Breast epithelium (tissue), 4 donors: ENCODE measurements at regions not wholly inside any gene's neighbourhood (a gene's known extent, or its start where the extent isn't known, plus 50 kb on each side); places are given as distances from the start of the nearest gene placed in this dataset.

Experiments used
- DNase-seq, 2 donors: peaks; one replicate each; pipeline ENCODE4 v3.0.0-alpha.2; 2019; ENCODE audit warnings: low spot score in 2 of 2
- H3K27ac ChIP-seq, 2 donors: fragments of 200-600 bp; sonication (generic) in 1 of 2; one replicate each; pipeline ENCODE4 v1.5.1; 2016 to 2019; ENCODE audit warnings: mild to moderate bottlenecking in 1 of 2
- H3K27me3 ChIP-seq, 2 donors: fragments of 200-600 bp; sonication (generic) in 1 of 2; one replicate each; pipeline versions ENCODE4 v1.5.1 to v1.6.0; 2017 to 2019; ENCODE audit warnings: control low read depth in 1 of 2, mild to moderate bottlenecking in 1 of 2
- H3K36me3 ChIP-seq: fragments of 200-600 bp; one replicate; pipeline ENCODE4 v1.5.1; 2019
- H3K4me1 ChIP-seq, 2 donors: fragments of 200-600 bp; sonication (generic); one replicate each; pipeline ENCODE4 v1.5.1; 2016 to 2019; ENCODE audit warnings: control low read depth in 1 of 2
- H3K4me3 ChIP-seq, 3 donors: fragments of 200-600 bp; sonication (generic); 1 replicate in 2 of 3; 2 replicates in 1 of 3; pipeline ENCODE4 v1.5.1; 2016 to 2019; ENCODE audit warnings: mild to moderate bottlenecking in 3 of 3, moderate library complexity in 2 of 3
- H3K9me3 ChIP-seq, 2 donors: fragments of 200-600 bp; sonication (generic) in 1 of 2; one replicate each; pipeline ENCODE4 v1.5.1; 2016 to 2019; ENCODE audit warnings: control low read depth in 1 of 2
- POLR2A ChIP-seq: fragments of 450-650 bp; IDR thresholded peaks from one replicate; pipeline ENCODE4 v1.6.1; 2016; ENCODE audit warnings: antibody characterized with exemption, mild to moderate bottlenecking, moderate library complexity
- POLR2AphosphoS5 ChIP-seq, 3 donors: sonication (generic); formaldehyde crosslinking; IDR thresholded peaks; one replicate each; pipeline ENCODE4 v1.6.1; 2017; ENCODE audit warnings: antibody characterized with exemption in 3 of 3
- intact Hi-C: fragments of 100-400 bp; cut with DNase I; formaldehyde crosslinking; loops from one replicate; pipeline ENCODE4 v1.15.1; 2023; ENCODE audit warnings: low total_unique reads
- TF ChIP-seq, protein P1 (sequence below), 3 donors: fragments of 450-650 bp; IDR thresholded peaks; one replicate each; pipeline ENCODE4 v1.5.1; 2016 to 2017; ENCODE audit warnings: antibody characterized with exemption in 3 of 3, mild to moderate bottlenecking in 3 of 3, moderate library complexity in 3 of 3

DNA sequence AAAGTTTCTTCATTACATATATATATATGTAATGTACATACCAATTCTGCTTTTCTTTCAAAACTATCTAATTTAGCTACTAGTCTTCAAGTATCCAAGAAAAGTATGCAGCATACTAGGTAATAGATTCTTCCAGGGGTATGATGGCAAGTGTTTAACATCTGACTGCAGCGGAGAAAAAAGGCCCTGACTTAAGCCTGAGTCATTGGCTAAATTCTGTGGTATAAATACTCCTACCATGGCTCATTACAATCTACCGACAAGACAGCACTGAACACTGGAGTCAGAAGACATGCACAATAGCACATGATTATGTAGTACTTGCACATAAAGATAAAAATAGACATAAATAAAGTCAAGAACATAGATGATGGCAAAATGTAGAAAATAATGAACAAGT is 439.9 kb downstream of the BRINP1 start:
- DNase-seq: no peak
- Histone ChIP-seq H3K4me1 (no peaks in the 10 kb centered on the region), H3K27ac (no peak overlapping the region), H3K4me3 (no peak overlapping the region), H3K36me3 (no peaks in the 10 kb centered on the region), H3K9me3 (no peaks in the 10 kb centered on the region), H3K27me3 (no peaks in the 10 kb centered on the region)
- TF ChIP-seq, protein P1, sequence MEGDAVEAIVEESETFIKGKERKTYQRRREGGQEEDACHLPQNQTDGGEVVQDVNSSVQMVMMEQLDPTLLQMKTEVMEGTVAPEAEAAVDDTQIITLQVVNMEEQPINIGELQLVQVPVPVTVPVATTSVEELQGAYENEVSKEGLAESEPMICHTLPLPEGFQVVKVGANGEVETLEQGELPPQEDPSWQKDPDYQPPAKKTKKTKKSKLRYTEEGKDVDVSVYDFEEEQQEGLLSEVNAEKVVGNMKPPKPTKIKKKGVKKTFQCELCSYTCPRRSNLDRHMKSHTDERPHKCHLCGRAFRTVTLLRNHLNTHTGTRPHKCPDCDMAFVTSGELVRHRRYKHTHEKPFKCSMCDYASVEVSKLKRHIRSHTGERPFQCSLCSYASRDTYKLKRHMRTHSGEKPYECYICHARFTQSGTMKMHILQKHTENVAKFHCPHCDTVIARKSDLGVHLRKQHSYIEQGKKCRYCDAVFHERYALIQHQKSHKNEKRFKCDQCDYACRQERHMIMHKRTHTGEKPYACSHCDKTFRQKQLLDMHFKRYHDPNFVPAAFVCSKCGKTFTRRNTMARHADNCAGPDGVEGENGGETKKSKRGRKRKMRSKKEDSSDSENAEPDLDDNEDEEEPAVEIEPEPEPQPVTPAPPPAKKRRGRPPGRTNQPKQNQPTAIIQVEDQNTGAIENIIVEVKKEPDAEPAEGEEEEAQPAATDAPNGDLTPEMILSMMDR (IDR thresholded peaks at IDR 0.05): no peak
- TF ChIP-seq POLR2AphosphoS5 (IDR thresholded peaks at IDR 0.05) (no peak), POLR2A (no peak)
- intact Hi-C loops: no loop called here

DNA sequence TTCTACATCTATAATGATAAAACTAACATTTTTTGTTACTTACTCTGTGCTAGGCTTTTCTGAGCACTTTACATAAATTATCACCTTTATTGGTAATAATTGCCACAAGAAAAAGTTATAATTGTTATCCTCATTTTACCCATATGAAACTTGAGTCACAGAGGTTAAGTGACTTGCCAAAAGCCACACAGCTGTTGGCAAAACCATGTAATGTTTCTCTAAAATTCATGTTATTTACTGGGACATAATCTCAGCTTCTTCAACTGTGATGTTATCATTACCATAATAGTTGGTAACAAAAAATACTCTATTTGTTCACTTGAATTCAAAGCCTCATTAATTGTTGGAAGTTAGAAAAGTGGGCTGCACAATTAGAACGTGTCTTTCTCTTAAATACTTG is 437.3 kb downstream of the BRINP1 start:
- intact Hi-C loops: no loop called here
- no peak overlapping the region for H3K27ac ChIP-seq
- H3K9me3 ChIP-seq: no peaks in the 10 kb centered on the region
- no peaks in the 10 kb centered on the region for H3K27me3 ChIP-seq
- no peaks in the 10 kb centered on the region for H3K36me3 ChIP-seq
- DNase-seq: no peak
- H3K4me3 ChIP-seq: no peak overlapping the region
- no peak for TF ChIP-seq POLR2A
- H3K4me1 ChIP-seq: no peaks in the 10 kb centered on the region

DNA sequence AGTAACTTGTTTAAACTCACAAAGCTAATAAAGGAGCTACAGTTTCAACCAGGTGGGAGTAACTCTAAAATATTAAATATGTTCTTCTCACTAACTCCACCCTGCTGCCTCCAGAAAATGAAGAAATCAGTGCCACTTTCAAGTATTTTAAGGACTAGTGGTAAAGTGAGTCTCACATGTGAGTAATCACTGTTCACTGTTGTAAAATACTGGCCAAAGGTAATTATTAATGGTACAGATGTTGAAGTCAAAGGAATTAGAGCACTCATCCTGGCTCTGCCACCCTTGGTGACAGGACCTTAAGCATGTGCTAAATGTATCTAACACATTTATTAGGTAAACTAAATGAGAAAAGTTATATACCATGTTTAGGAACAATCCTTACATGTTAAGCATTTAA is 430.7 kb downstream of the BRINP1 start:
- H3K9me3 ChIP-seq: no peaks in the 10 kb centered on the region
- no peak for TF ChIP-seq POLR2AphosphoS5 (IDR thresholded peaks at IDR 0.05)
- TF ChIP-seq POLR2A: no peak
- TF ChIP-seq, protein P1 (IDR thresholded peaks at IDR 0.05): no peak
- no peak for DNase-seq
- no peak overlapping the region for H3K27ac ChIP-seq
- H3K4me1 ChIP-seq: no peaks in the 10 kb centered on the region
- no peak overlapping the region for H3K4me3 ChIP-seq
- H3K36me3 ChIP-seq: no peaks in the 10 kb centered on the region
- intact Hi-C loops: no loop called here
- no peaks in the 10 kb centered on the region for H3K27me3 ChIP-seq

DNA sequence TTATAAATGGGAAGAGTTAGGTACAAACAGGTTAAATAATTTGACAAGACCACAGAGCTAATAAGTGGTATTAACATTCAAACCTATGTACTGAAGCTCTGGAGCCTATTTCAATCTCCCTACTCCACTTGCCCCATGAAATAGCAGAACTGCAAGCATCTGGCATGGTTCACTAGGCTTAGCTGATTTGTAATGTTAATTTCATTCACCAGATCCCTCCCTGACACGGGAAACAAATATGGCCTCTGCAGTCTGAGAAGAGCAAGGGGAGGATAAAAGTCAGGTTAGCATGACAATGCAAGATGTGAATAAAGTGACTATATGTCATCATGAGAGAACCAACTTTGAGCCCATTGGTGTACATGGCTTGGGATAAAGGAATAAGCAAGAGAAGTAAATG is 428.8 kb downstream of the BRINP1 start:
- H3K9me3 ChIP-seq: no peaks in the 10 kb centered on the region
- H3K27me3 ChIP-seq: no peaks in the 10 kb centered on the region
- intact Hi-C loops: no loop called here
- no peak overlapping the region for H3K27ac ChIP-seq
- TF ChIP-seq, protein P1 (IDR thresholded peaks at IDR 0.05): no peak
- no peak for TF ChIP-seq POLR2AphosphoS5 (IDR thresholded peaks at IDR 0.05)
- TF ChIP-seq POLR2A: no peak
- DNase-seq: no peak
- H3K4me3 ChIP-seq: no peak overlapping the region
- no peaks in the 10 kb centered on the region for H3K36me3 ChIP-seq
- H3K4me1 ChIP-seq: no peaks in the 10 kb centered on the region

DNA sequence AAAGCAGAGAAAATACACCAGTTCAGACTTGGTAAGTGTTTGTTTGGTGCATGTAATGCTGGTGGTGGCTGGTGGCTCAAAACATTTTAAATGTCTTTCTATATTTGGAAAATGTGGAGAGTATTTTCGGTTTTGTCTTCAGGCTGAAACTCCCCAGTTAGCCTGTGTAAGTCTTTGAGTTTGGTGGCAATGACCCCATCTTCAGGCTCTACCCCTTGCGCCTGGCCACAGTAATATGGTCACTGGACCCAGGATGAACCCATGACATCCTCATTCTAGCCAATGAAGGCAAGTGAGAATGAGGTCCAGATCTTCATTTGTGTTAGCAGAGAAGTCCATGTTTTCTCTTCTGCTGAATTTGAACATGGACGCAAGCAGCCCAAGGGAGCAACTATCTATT is 422.6 kb downstream of the BRINP1 start:
- TF ChIP-seq, protein P1 (IDR thresholded peaks at IDR 0.05): no peak
- no peak for TF ChIP-seq POLR2A
- no peak for TF ChIP-seq POLR2AphosphoS5 (IDR thresholded peaks at IDR 0.05)
- H3K4me1 ChIP-seq: no peaks in the 10 kb centered on the region
- H3K27ac ChIP-seq: no peak overlapping the region
- H3K4me3 ChIP-seq: no peak overlapping the region
- DNase-seq: no peak
- no peaks in the 10 kb centered on the region for H3K36me3 ChIP-seq
- H3K9me3 ChIP-seq: no peaks in the 10 kb centered on the region
- no peaks in the 10 kb centered on the region for H3K27me3 ChIP-seq
- intact Hi-C loops: no loop called here

DNA sequence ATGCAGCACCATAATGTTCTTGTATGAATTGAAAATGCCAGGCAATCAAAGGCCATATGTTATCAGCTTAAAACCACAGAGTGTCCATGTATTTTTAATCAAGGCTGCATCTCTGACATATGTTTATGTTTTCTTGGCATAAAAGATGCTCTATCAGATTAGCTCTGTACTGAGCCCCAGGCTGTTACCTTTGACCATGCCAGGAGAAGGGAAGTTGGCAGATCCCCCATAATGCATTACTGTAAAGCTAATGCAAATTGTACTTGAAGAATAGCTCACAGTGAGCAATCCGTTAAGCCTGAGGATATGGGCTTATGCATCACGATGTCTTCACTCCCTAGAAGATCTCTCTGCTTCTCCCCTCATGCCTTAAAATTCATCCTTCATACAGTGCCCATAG is 414.4 kb downstream of the BRINP1 start:
- no peaks in the 10 kb centered on the region for H3K36me3 ChIP-seq

More for the DNA sequence above, 414.4 kb downstream of the BRINP1 start:
- TF ChIP-seq POLR2A: no peak
- TF ChIP-seq, protein P1 (IDR thresholded peaks at IDR 0.05): no peak
- TF ChIP-seq POLR2AphosphoS5 (IDR thresholded peaks at IDR 0.05): no peak
- Histone ChIP-seq H3K4me1 (no peaks in the 10 kb centered on the region), H3K27ac (no peak overlapping the region), H3K9me3 (no peaks in the 10 kb centered on the region), H3K27me3 (no peaks in the 10 kb centered on the region), H3K4me3 (no peak overlapping the region)
- DNase-seq: no peak
- intact Hi-C loops: no loop called here
